Mesodermal cell (in vitro differentiated cells): ENCODE measurements at regions not wholly inside any gene's neighbourhood (a gene's known extent, or its start where the extent isn't known, plus 50 kb on each side); places are given as distances from the start of the nearest gene placed in this dataset.

Source experiments
- H3K27ac ChIP-seq: 2 replicates; pipeline ENCODE4 v1.7.0; 2013; ENCODE audit warnings: mild to moderate bottlenecking, low read depth, low read length, moderate library complexity; ENCODE audit not compliant: severe bottlenecking
- H3K36me3 ChIP-seq: 2 replicates; pipeline ENCODE4 v1.7.1; 2013; ENCODE audit warnings: mild to moderate bottlenecking, low read length, moderate library complexity; ENCODE audit not compliant: control insufficient read depth, insufficient read depth
- H3K4me1 ChIP-seq: one replicate; pipeline ENCODE4 v1.7.1; 2013; ENCODE audit warnings: mild to moderate bottlenecking, low read length; ENCODE audit not compliant: insufficient read depth, control insufficient read depth, poor library complexity, severe bottlenecking
- H3K4me3 ChIP-seq: 2 replicates; pipeline ENCODE4 v1.7.0; 2013; ENCODE audit warnings: low read length, control low read depth, mild to moderate bottlenecking; ENCODE audit not compliant: insufficient read depth, poor library complexity, severe bottlenecking; ENCODE audit errors: extremely low read depth
- H3K9me3 ChIP-seq: 2 replicates; pipeline ENCODE4 v1.7.1; 2013; ENCODE audit warnings: mild to moderate bottlenecking, low read length, moderate library complexity; ENCODE audit not compliant: control insufficient read depth
- WGBS, 2 experiments: methylation state at CpG; one replicate each; pipeline ENCODE4 v1.1.5; 2013; ENCODE audit warnings: missing lambda C conversion rate in 2 of 2; ENCODE audit not compliant: insufficient coverage in 2 of 2; 5-methylcytosine and 5-hydroxymethylcytosine counted together

- H3K9me3 ChIP-seq = peaks cover 5% of the 10 kb centered on the region
- H3K4me3 ChIP-seq = no peak overlapping the region
- H3K27ac ChIP-seq = no peak overlapping the region
- no peaks in the 10 kb centered on the region for H3K4me1 ChIP-seq
- H3K36me3 ChIP-seq = no peaks in the 10 kb centered on the region
- 87 to 88% methylated on average over 8 to 10 of the region's 11 CpGs for WGBS, 2 experiments
These were observed 63.7 kb upstream of the CRHR1 start for GRCh38 chr17:45720386-45720785.

DNA sequence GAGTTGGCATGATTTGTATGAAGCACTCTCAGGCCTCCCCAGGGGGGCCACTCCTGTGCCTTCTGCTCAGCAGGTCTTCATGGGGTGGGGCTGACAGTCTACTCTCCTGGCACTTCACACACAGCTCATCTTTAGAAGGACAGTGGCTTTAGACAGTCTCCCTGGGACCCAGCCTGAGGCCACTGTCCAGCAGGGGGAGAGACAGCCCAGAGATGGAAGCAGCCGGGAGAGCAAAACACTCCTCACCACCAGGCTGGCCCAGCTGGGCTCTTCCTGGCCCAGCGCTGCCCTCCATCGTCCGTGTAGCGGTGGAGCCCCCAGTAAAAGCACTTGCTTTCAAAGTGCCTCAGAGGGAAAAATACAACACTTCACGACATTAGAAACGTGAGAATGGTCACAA, 62.0 kb upstream of the CRHR1 start:
- Histone ChIP-seq H3K4me1 (no peaks in the 10 kb centered on the region), H3K27ac (no peak overlapping the region), H3K4me3 (no peak overlapping the region), H3K36me3 (no peaks in the 10 kb centered on the region), H3K9me3 (peaks cover 5% of the 10 kb centered on the region)
- WGBS, 2 experiments = 11 to 15% methylated on average over 7 of the region's 7 CpGs

- WGBS, 2 experiments = 59 to 62% methylated on average over 4 to 5 of the region's 5 CpGs
- no peak overlapping the region for H3K27ac ChIP-seq
These were observed 54.7 kb upstream of the CRHR1 start for GRCh38 chr17:45729294-45729907.

GRCh38 chr17:45730192-45730591, 53.9 kb upstream of the CRHR1 start:
- Histone ChIP-seq H3K36me3 (no peaks in the 10 kb centered on the region), H3K9me3 (peaks cover 13% of the 10 kb centered on the region), H3K27ac (no peak overlapping the region), H3K4me1 (no peaks in the 10 kb centered on the region), H3K4me3 (no peak overlapping the region)
- 83 to 100% methylated on average over 1 of the region's 2 CpGs for WGBS, 2 experiments

More at GRCh38 chr17:45729294-45729907, 54.7 kb upstream of the CRHR1 start:
- peaks cover 13% of the 10 kb centered on the region for H3K9me3 ChIP-seq
- no peaks in the 10 kb centered on the region for H3K4me1 ChIP-seq
- no peak overlapping the region for H3K4me3 ChIP-seq
- H3K36me3 ChIP-seq = no peaks in the 10 kb centered on the region

DNA sequence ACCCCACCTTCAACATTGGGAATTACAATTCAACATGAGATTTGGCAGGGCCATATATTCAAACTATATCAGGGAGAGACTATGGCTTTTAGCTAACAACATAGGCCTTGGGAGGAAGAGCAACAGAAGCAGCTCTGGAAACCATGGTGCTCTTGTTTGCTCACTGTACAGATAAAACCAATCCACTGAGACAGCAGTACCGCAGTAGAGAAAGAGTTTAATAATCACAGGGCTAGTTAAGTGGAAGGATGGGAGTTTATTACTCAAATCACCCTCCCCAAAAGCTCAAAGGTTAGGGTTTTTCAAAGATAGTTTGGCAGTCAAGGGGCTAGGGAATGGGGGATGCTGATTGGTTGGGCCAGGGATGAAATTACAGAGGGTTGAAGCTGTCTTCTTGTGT, 52.7 kb upstream of the CRHR1 start:
- H3K36me3 ChIP-seq = no peaks in the 10 kb centered on the region
- H3K4me3 ChIP-seq = no peak overlapping the region
- no peak overlapping the region for H3K27ac ChIP-seq
- WGBS, 2 experiments = no CpG with 5 or more reads among the region's 1 CpG
- H3K4me1 ChIP-seq = no peaks in the 10 kb centered on the region
- H3K9me3 ChIP-seq = peaks cover 13% of the 10 kb centered on the region

DNA sequence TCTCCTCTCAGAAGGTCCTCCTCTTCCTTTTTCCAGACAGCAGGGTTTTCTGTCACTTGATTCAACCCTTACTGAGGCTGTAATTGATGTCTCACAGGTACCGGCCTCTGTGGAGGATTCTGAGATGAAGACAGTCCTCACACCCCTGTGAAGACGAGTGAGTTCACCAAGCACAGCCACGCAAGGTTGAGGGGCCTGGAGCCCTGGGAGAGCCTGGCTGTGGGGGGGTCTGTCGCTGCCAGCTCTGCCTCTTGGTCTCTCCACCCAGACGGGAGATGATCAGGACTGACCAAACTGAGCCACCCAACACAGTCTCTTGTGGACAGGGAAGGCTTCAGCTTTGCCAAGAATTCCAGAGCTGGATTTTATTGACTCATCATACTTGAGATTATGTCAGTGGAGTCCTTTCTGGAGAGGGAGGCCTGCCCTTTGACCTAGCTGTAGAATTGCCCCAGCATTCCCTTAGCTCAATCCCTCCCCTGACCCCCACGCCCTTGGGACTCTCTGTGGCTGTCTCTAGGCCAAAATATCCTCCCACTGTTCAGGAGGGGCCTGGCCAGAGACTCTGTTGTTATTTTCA, 51.1 kb upstream of the CRHR1 start:
- H3K36me3 ChIP-seq = no peaks in the 10 kb centered on the region
- H3K27ac ChIP-seq = no peak overlapping the region
- H3K4me1 ChIP-seq = no peaks in the 10 kb centered on the region
- WGBS, 2 experiments = 76 to 83% methylated on average over 4 to 6 of the region's 6 CpGs
- no peak overlapping the region for H3K4me3 ChIP-seq
- H3K9me3 ChIP-seq = peaks cover 13% of the 10 kb centered on the region

- WGBS, 2 experiments = 43 to 71% methylated on average over 1 to 2 of the region's 2 CpGs
These were observed 50.3 kb upstream of the CRHR1 start for GRCh38 chr17:45733781-45734180.

More at GRCh38 chr17:45733781-45734180, 50.3 kb upstream of the CRHR1 start:
- Histone ChIP-seq H3K27ac (no peak overlapping the region), H3K36me3 (no peaks in the 10 kb centered on the region), H3K9me3 (peaks cover 13% of the 10 kb centered on the region), H3K4me3 (no peak overlapping the region), H3K4me1 (no peaks in the 10 kb centered on the region)
